Naive thymus-derived CD4-positive, alpha-beta T cell (primary cell): ENCODE measurements at regions not wholly inside any gene's neighbourhood (a gene's known extent, or its start where the extent isn't known, plus 50 kb on each side); places are given as distances from the start of the nearest gene placed in this dataset.
"Not testable (repeated sequence)": the region's sequence is repeated elsewhere in the genome, so short reads cannot be mapped to it uniquely, and the experiment has no call there.

Experiments used
- ATAC-seq: fragments of 150-1000 bp; cut with Tn5 transposase; 2 replicates; pipeline ENCODE4 v1.10.0; 2021; ENCODE audit warnings: mild to moderate bottlenecking, moderate library complexity
- CTCF ChIA-PET: fragments of 350-600 bp; sonication (Branson Sonifier 250); formaldehyde crosslinking; loops from one replicate; lab custom pipeline; 2021; ENCODE audit warnings: antibody characterized with exemption; lab: Charles Lee
- POLR2A ChIA-PET: fragments of 350-600 bp; sonication (Branson Sonifier 250); formaldehyde crosslinking; loops from one replicate; lab custom pipeline; 2021; ENCODE audit warnings: antibody characterized with exemption, inconsistent platforms; lab: Charles Lee
- DNase-seq, 9 donors: peaks; one replicate each; pipeline versions ENCODE4 v3.0.0 to v3.0.0-alpha.2; 2020 to 2022; ENCODE audit warnings: mixed read lengths in 1 of 9
- H3K27ac ChIP-seq: one replicate; pipeline ENCODE4 v1.7.0; 2013; ENCODE audit warnings: mild to moderate bottlenecking, low read depth, low read length, moderate library complexity
- H3K27me3 ChIP-seq, 2 donors: one replicate each; pipeline ENCODE4 v1.7.0; 2013; ENCODE audit warnings: low read length in 2 of 2, mild to moderate bottlenecking in 2 of 2, moderate library complexity in 2 of 2; ENCODE audit not compliant: control insufficient read depth in 2 of 2, insufficient read depth in 2 of 2
- H3K36me3 ChIP-seq, 3 experiments: 1 replicate in 2 of 3; 2 replicates in 1 of 3; pipeline ENCODE4 v1.7.0; 2013; ENCODE audit warnings: low read length in 3 of 3, mild to moderate bottlenecking in 3 of 3, moderate library complexity in 1 of 3; ENCODE audit not compliant: insufficient read depth in 3 of 3, control insufficient read depth in 2 of 3
- H3K4me1 ChIP-seq, 2 donors: one replicate each; pipeline ENCODE4 v1.7.0; 2013; ENCODE audit warnings: low read length in 2 of 2, mild to moderate bottlenecking in 2 of 2, moderate library complexity in 1 of 2; ENCODE audit not compliant: control insufficient read depth in 2 of 2, insufficient read depth in 2 of 2
- H3K4me3 ChIP-seq: 2 replicates; pipeline ENCODE4 v1.7.0; 2013; ENCODE audit warnings: mild to moderate bottlenecking, low read length
- H3K9me3 ChIP-seq, 3 experiments: 1 replicate in 2 of 3; 2 replicates in 1 of 3; pipeline ENCODE4 v1.7.0; 2013; ENCODE audit warnings: low read length in 3 of 3; ENCODE audit not compliant: control insufficient read depth in 2 of 3
- H3K27ac Mint-ChIP-seq, 9 donors: one replicate each; pipeline ENCODE4 v1.8.0; 2020 to 2022; ENCODE audit warnings: mixed read lengths in 9 of 9, mild to moderate bottlenecking in 8 of 9, moderate library complexity in 5 of 9, inconsistent platforms in 2 of 9
- H3K27me3 Mint-ChIP-seq, 5 donors: one replicate each; pipeline ENCODE4 v1.8.0; 2021 to 2022; ENCODE audit warnings: mixed read lengths in 5 of 5, mild to moderate bottlenecking in 1 of 5
- H3K36me3 Mint-ChIP-seq, 5 donors: one replicate each; pipeline ENCODE4 v1.8.0; 2020 to 2022; ENCODE audit warnings: mixed read lengths in 5 of 5, mild to moderate bottlenecking in 3 of 5, inconsistent platforms in 1 of 5
- H3K4me1 Mint-ChIP-seq, 7 donors: one replicate each; pipeline ENCODE4 v1.8.0; 2020 to 2022; ENCODE audit warnings: mixed read lengths in 7 of 7, mild to moderate bottlenecking in 3 of 7, inconsistent platforms in 1 of 7
- H3K4me3 Mint-ChIP-seq, 10 donors: one replicate each; pipeline ENCODE4 v1.8.0; 2020 to 2022; ENCODE audit warnings: mild to moderate bottlenecking in 10 of 10, mixed read lengths in 10 of 10, moderate library complexity in 6 of 10, inconsistent platforms in 2 of 10
- H3K9me3 Mint-ChIP-seq, 11 donors: one replicate each; pipeline ENCODE4 v1.8.0; 2020 to 2022; ENCODE audit warnings: mixed read lengths in 11 of 11, mild to moderate bottlenecking in 4 of 11, inconsistent platforms in 1 of 11, moderate library complexity in 1 of 11
- intact Hi-C, 2 donors: fragments of 100-400 bp; cut with micrococcal nuclease; formaldehyde crosslinking; loops; one replicate each; pipeline ENCODE4 v1.15.1; 2023

- H3K36me3 Mint-ChIP-seq, intact Hi-C loops, H3K9me3 Mint-ChIP-seq, H3K4me1 Mint-ChIP-seq, H3K9me3 ChIP-seq, CTCF ChIA-PET, H3K27ac ChIP-seq, DNase-seq, H3K27me3 ChIP-seq, H3K4me3 Mint-ChIP-seq, H3K4me3 ChIP-seq, H3K4me1 ChIP-seq, H3K36me3 ChIP-seq, ATAC-seq, H3K27ac Mint-ChIP-seq, POLR2A ChIA-PET: not testable (repeated sequence)
- peaks cover 0 to 14% (median 5%) of the 10 kb centered on the region in 5 donors for H3K27me3 Mint-ChIP-seq
Observed at GRCh38 chr16:88178251-88178650, 204.5 kb upstream of the ZNF469 start.

DNA sequence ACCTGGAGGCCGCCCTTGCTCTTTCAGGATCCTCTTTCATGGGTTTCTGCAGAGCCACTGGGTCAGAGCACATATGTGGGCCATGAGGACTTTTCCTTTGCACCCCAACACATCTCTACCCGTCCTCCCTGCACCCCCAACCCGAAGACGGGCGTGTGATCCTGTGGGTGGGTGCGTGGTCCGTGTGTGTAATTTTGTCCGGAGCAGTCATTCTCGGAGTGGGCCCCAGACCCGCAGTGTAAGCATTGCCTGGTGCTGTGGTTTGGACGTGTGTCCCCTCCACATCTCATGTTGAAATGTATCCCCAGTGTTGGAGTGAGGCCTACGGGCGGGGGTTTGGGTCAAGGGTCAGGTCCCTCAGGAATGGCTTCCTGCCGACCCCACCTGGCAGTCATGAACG lies 203.9 kb upstream of the ZNF469 start:
- H3K4me3 Mint-ChIP-seq, H3K9me3 Mint-ChIP-seq, H3K9me3 ChIP-seq, H3K4me1 ChIP-seq, POLR2A ChIA-PET, DNase-seq, intact Hi-C loops, ATAC-seq, CTCF ChIA-PET, H3K4me3 ChIP-seq, H3K27ac Mint-ChIP-seq, H3K27me3 ChIP-seq, H3K4me1 Mint-ChIP-seq, H3K27ac ChIP-seq, H3K36me3 ChIP-seq, H3K36me3 Mint-ChIP-seq: not testable (repeated sequence)
- H3K27me3 Mint-ChIP-seq = peaks cover 0 to 14% (median 0%) of the 10 kb centered on the region in 5 donors

DNA sequence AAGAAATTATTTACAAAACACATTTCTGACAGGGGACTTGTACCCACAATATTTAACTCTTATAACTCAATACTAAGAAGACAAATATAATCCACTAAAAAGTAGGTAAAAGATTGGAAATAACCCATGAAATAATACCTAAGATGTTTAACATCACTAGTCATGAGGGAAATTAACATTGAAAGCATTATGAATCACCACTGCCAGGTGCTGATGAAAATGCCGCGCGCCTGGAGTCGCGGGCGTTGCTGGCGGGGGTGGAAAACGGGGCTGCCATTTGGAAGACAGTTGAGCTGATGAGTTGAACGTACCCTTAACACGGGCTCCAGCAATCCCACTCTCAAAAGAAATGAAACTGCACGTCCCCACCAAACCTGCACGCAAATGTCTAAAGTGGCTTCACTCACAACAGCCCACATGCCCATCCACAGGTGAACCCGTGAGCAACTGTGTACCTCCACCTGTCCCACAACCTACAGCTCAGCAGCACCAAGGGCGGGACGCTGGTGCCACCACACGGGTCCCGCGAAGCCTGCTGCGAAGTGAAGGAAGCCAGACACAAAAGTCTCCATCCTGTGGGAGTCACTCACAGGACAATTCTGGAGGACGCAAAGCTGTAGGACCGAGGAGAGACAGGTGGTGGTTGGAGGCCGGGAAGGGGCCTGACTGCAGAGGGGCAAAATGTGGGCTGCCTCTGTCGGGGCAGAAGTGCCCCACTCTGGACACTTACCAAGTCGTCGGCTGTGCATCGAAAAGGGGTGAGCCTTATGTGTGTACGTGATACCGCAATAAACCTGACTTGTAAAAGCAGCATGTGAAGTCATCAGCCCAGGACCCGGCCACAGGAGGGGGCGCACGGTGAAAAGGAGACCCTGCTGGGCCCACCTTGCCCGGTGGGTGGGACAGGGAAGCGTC lies 199.5 kb upstream of the ZNF469 start:
- H3K36me3 ChIP-seq, H3K4me1 ChIP-seq, H3K4me3 ChIP-seq, CTCF ChIA-PET, H3K27me3 ChIP-seq, POLR2A ChIA-PET, H3K4me1 Mint-ChIP-seq, H3K36me3 Mint-ChIP-seq, H3K27ac Mint-ChIP-seq, H3K4me3 Mint-ChIP-seq, intact Hi-C loops, DNase-seq, H3K9me3 ChIP-seq, H3K27ac ChIP-seq, ATAC-seq: not testable (repeated sequence)
- peaks cover 0 to 14% (median 0%) of the 10 kb centered on the region in 11 donors for H3K9me3 Mint-ChIP-seq
- peaks cover 0 to 11% (median 1%) of the 10 kb centered on the region in 5 donors for H3K27me3 Mint-ChIP-seq

- H3K9me3 ChIP-seq, H3K36me3 Mint-ChIP-seq, H3K4me3 ChIP-seq, H3K27ac Mint-ChIP-seq, H3K4me3 Mint-ChIP-seq, H3K27ac ChIP-seq, ATAC-seq, DNase-seq, CTCF ChIA-PET, H3K4me1 Mint-ChIP-seq, H3K4me1 ChIP-seq, intact Hi-C loops, H3K27me3 ChIP-seq, H3K36me3 ChIP-seq, POLR2A ChIA-PET: not testable (repeated sequence)
- H3K9me3 Mint-ChIP-seq = peaks cover 0 to 15% (median under 1%) of the 10 kb centered on the region in 11 donors
- H3K27me3 Mint-ChIP-seq = peaks cover 0 to 11% (median 4%) of the 10 kb centered on the region in 5 donors
Observed at GRCh38 chr16:88184053-88184452, 198.7 kb upstream of the ZNF469 start.

DNA sequence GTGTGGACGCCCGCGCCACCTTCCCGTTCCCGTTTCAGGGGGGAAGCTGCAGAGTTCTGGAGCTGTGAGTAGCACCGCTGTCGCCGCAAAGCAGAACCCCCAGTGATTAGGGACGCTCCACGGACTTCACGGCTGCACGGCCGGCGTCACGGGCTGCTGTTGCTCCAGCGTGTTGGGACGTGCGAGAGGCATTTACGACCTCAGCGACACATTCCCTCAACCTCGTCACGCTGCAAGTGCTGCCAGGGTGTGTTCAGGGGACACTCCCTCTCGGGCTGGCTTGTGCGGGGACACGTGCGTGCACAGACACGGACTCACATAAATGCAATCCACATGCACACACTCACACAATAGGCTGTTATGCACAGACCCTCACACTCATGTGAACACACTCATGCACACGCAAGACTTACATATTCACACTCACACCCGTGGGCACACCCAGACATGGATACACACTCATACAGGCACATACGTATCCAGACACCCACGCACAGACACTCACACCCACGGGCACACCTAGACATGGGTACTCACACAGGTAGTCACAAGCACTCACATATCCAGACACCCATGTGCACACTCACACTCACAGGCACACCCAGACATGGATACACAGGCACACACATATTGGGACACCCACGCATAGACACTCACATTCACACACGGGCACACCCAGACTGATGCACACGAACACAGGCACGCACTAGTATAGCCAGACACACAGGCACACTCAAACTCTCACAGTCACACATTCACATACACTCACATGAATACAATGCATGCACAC lies 198.0 kb upstream of the ZNF469 start:
- Mint-ChIP-seq H3K9me3 (peaks cover 0 to 15% (median 5%) of the 10 kb centered on the region in 11 donors), H3K27me3 (peaks cover 0 to 11% (median 5%) of the 10 kb centered on the region in 5 donors)
- POLR2A ChIA-PET, ATAC-seq, H3K36me3 Mint-ChIP-seq, DNase-seq, H3K4me3 ChIP-seq, CTCF ChIA-PET, H3K9me3 ChIP-seq, H3K27me3 ChIP-seq, H3K36me3 ChIP-seq, H3K27ac ChIP-seq, H3K27ac Mint-ChIP-seq, intact Hi-C loops, H3K4me3 Mint-ChIP-seq, H3K4me1 ChIP-seq, H3K4me1 Mint-ChIP-seq: not testable (repeated sequence)

DNA sequence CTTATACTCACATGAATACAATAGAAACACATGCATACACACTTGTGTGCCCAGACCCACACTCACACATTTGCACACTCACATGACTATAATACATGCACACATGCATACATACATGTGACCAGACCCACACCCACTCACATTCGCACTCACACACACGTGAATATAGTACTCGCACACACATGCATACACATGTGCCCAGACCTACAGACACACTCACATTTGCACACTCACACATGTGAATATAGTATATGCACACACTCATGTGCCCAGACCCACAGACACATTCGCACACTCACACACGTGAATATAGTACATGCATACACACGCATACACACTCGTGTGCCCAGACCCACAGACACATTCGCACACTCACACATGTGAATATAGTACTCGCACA lies 197.4 kb upstream of the ZNF469 start:
- DNase-seq, H3K27me3 ChIP-seq, H3K27me3 Mint-ChIP-seq, H3K27ac ChIP-seq, H3K36me3 Mint-ChIP-seq, H3K4me3 ChIP-seq, CTCF ChIA-PET, H3K9me3 ChIP-seq, H3K4me3 Mint-ChIP-seq, ATAC-seq, H3K27ac Mint-ChIP-seq, H3K4me1 Mint-ChIP-seq, POLR2A ChIA-PET, H3K36me3 ChIP-seq, intact Hi-C loops, H3K4me1 ChIP-seq: not testable (repeated sequence)
- peaks cover 0 to 15% (median 6%) of the 10 kb centered on the region in 11 donors for H3K9me3 Mint-ChIP-seq
